Left lung (tissue), 4 donors: ENCODE measurements at regions not wholly inside any gene's neighbourhood (a gene's known extent, or its start where the extent isn't known, plus 50 kb on each side); places are given as distances from the start of the nearest gene placed in this dataset.
A peak's percentile ranks its signal among the peaks of the same experiment; 100 is the strongest.

Experiments
- ATAC-seq: fragments of 200-7000 bp; cut with Tn5 transposase; one replicate; pipeline ENCODE4 v1.9.1; 2020; ENCODE audit warnings: moderate library complexity
- DNase-seq, 4 donors: peaks; one replicate each; pipeline ENCODE4 v3.0.0-alpha.2; 2013 to 2020
- H3K27ac ChIP-seq, 2 donors: fragments of 200-600 bp; sonication (generic) in 1 of 2; one replicate each; pipeline versions ENCODE4 v1.5.0 to v1.8.0; 2020 to 2021
- H3K27me3 ChIP-seq, 2 donors: fragments of 200-600 bp; sonication (generic) in 1 of 2; one replicate each; pipeline versions ENCODE4 v1.5.0 to v1.8.0; 2020 to 2021
- H3K36me3 ChIP-seq, 2 donors: fragments of 200-600 bp; sonication (generic) in 1 of 2; one replicate each; pipeline versions ENCODE4 v1.5.0 to v1.8.0; 2020 to 2021
- H3K4me1 ChIP-seq, 2 donors: fragments of 200-600 bp; one replicate each; pipeline ENCODE4 v1.8.0; 2021
- H3K4me3 ChIP-seq, 2 donors: fragments of 200-600 bp; sonication (generic) in 1 of 2; one replicate each; pipeline versions ENCODE4 v1.5.0 to v1.8.0; 2020 to 2021; ENCODE audit warnings: mild to moderate bottlenecking in 1 of 2
- H3K9me3 ChIP-seq, 2 donors: fragments of 200-600 bp; sonication (generic) in 1 of 2; one replicate each; pipeline versions ENCODE4 v1.5.0 to v1.8.0; 2020 to 2021
- intact Hi-C, 2 donors: fragments of 100-400 bp; cut with DNase I; formaldehyde crosslinking; loops; one replicate each; pipeline versions ENCODE4 v1.11.2 to v1.14.2; 2022
- TF ChIP-seq, protein P1 (sequence below), 2 donors: fragments of 200-600 bp; sonication (generic) in 1 of 2; IDR thresholded peaks; one replicate each; pipeline versions ENCODE4 v1.5.0 to v1.8.0; 2021; ENCODE audit warnings: antibody characterized with exemption in 2 of 2
- donor health status: DM: no; HTN: yes; CAD: no.
- donor health status: DM: no; HTN: no; CAD: no.

DNA sequence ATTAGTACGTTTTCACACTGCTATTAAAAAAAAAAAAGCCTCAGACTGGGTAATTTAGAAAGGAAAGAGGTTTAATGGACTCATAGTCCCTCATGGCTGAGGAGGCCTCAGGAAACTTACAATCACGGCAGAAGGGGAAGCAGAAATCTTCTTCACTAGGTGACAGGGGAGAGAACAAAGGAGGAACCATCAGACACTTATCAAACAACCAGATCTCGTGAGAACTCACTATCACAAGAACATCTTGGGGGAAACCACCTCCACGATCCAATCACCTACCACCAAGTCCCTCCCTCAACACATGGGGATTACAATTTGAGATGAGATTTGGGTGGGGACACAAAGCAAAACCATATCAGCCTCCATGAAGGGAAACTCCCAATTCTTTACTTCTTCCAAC, 85.2 kb upstream of the MAFB start:
- peaks cover 0 to 59% of the 10 kb centered on the region in 2 donors for H3K4me1 ChIP-seq
- H3K9me3 ChIP-seq, result no peaks in the 10 kb centered on the region
- no peak overlapping the region for H3K27ac ChIP-seq
- peaks cover 0 to 8% of the 10 kb centered on the region in 2 donors for H3K27me3 ChIP-seq
- ATAC-seq (no peak), DNase-seq (no peak)
- H3K4me3 ChIP-seq, result no peak overlapping the region
- TF ChIP-seq, protein P1, sequence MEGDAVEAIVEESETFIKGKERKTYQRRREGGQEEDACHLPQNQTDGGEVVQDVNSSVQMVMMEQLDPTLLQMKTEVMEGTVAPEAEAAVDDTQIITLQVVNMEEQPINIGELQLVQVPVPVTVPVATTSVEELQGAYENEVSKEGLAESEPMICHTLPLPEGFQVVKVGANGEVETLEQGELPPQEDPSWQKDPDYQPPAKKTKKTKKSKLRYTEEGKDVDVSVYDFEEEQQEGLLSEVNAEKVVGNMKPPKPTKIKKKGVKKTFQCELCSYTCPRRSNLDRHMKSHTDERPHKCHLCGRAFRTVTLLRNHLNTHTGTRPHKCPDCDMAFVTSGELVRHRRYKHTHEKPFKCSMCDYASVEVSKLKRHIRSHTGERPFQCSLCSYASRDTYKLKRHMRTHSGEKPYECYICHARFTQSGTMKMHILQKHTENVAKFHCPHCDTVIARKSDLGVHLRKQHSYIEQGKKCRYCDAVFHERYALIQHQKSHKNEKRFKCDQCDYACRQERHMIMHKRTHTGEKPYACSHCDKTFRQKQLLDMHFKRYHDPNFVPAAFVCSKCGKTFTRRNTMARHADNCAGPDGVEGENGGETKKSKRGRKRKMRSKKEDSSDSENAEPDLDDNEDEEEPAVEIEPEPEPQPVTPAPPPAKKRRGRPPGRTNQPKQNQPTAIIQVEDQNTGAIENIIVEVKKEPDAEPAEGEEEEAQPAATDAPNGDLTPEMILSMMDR (IDR thresholded peaks at IDR 0.05), result no peak
- intact Hi-C loops, result no loop called here
- H3K36me3 ChIP-seq, result no peaks in the 10 kb centered on the region

DNA sequence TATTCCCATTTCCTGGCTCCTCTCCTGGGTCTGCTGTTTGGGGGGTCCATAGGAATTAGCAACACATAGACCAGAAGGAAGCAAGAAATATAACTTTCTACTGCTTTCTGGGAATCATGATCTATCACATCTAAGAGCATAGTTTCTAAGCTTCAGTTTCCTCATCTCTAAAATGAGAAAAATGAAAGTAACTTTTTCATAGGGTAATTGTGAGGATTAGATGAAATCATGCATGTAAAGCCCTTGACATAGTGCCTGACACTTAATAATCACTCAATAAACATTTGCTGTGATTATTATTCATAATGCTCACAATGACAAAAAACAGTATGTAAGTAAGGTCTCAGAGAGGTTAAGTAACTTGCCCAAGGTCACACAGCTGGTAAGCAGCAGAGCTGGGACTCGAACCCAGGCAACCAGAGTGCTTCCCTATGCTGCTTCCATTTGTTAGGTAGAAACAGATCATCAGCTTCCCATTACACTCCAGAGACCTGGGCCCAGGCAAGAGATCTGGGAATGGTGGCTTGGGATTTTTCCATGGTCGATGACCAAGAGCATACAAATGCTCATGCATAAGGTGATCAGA, 86.6 kb upstream of the MAFB start:
- Histone ChIP-seq H3K4me1 (peaks cover 0 to 55% of the 10 kb centered on the region in 2 donors), H3K27ac (no peak overlapping the region), H3K4me3 (no peak overlapping the region), H3K36me3 (no peaks in the 10 kb centered on the region), H3K9me3 (no peaks in the 10 kb centered on the region), H3K27me3 (peaks cover 0 to 7% of the 10 kb centered on the region in 2 donors)
- no peak for DNase-seq
- no peak for ATAC-seq
- TF ChIP-seq, protein P1 (IDR thresholded peaks at IDR 0.05), result no peak
- intact Hi-C loops, result no loop called here

DNA sequence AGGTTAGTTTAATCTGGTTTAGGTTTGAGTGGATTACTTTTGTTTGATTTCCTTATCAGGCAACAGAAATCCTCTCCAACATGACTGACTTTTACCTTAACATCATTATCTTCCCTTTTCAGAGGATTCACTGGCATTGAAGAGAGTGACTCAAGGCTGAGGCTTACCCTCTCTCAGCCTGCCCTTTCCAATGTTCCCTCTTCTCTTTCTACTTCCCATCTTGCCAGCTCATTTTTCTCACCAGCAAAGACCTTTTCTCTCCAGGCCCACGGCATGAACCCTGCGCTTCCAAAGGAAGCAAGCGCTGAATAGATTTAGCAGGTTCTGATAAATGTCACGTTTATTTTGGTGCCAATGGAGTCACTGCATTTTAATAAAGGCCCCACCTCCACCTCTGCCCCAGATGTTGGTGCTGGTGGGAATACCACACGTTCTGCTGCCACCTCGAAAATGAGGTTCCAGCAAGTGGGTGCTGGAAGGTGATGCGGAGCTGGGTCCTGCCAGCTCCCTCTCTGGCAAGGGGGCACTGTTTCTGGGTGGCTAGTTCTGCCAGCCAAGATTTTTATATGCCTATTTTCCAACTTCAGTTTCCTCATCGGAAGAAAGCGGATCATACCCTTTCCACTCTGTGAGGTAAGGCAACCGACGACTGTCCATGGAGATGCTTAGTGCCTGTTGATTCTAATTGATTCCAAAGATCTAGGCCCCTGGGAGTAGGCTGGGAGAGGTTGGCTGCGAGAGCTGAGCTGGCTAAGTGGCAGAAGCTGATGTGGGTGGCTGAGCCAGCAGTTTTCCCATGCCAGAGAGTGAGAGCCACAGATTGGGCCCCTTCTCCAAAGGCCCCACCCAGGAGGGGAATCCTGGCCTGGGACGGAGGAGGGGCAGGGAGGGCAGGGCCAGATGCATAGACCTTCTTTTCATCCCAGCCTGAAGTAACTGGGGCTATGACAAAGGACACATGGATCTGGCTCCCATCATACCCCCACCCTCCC, 87.7 kb upstream of the MAFB start:
- Histone ChIP-seq H3K27ac (no peak overlapping the region), H3K36me3 (no peaks in the 10 kb centered on the region), H3K27me3 (no peaks in the 10 kb centered on the region), H3K9me3 (no peaks in the 10 kb centered on the region), H3K4me1 (peaks cover 8 to 55% of the 10 kb centered on the region in 2 donors), H3K4me3 (no peak overlapping the region)
- intact Hi-C loops, result no loop called here
- DNase-seq (peak in 1 of 4 donors; percentile 69), ATAC-seq (peak; percentile 26)
- TF ChIP-seq, protein P1 (IDR thresholded peaks at IDR 0.05), result no peak

DNA sequence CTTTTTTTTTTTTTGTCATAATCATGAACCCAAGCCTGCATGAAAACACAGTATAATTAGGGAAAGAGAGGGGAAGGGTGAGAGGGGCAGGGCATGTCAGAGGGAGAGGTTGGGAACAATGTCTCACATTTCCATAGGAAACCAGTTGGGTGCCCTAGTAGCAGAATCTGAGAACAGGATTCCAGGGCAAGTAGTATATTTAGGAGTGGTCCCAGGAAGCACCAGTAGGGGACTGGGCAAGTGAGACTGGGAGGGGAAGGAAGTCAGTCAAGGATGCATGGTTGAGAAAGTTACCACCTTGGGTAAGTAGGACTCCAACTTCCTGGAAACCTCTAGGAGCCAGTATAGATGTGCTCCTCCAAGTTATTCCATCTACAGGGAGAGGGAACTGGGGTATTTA, 88.6 kb upstream of the MAFB start:
- DNase-seq, result no peak
- Histone ChIP-seq H3K27me3 (no peaks in the 10 kb centered on the region), H3K27ac (no peak overlapping the region), H3K9me3 (no peaks in the 10 kb centered on the region), H3K4me3 (no peak overlapping the region), H3K4me1 (peaks cover 8 to 60% of the 10 kb centered on the region in 2 donors), H3K36me3 (no peaks in the 10 kb centered on the region)
- TF ChIP-seq, protein P1 (IDR thresholded peaks at IDR 0.05), result no peak
- ATAC-seq, result no peak
- intact Hi-C loops, result no loop called here

DNA sequence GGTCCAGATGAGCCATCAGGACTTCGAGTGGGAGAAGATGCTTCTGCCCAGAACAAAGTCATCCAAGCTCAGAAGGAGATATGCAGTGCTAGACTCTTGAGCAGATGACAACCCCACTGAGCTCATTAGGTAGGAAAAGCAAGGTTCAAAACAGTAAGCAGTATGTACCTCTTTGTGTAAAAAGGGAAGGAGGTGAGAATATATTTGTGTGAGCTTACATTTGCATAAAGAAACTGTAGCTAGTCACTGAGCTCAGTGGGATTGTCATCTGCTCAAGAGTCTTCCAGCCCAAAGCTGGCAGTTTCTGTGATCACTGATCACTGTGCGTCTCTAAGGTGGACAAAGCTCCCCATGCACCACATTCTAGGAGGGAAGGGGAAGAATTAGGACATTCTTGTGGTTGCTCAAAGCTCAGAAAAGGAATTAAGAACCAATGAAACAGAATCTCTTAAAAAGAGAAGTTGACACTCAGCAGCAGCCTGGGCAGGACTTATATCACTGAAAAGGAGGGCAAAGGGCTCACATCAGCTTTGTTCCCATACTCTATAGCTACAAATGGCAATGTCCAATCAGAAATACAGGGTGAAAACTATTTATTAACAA, 90.0 kb upstream of the MAFB start:
- TF ChIP-seq, protein P1 (IDR thresholded peaks at IDR 0.05), result no peak
- ATAC-seq, result peak; percentile 36

More for the DNA sequence above, 90.0 kb upstream of the MAFB start:
- no peak overlapping the region for H3K4me3 ChIP-seq
- no peaks in the 10 kb centered on the region for H3K9me3 ChIP-seq
- H3K4me1 ChIP-seq, result peaks cover 8 to 66% of the 10 kb centered on the region in 2 donors
- no peak for DNase-seq
- no peaks in the 10 kb centered on the region for H3K36me3 ChIP-seq
- intact Hi-C loops, result no loop called here
- H3K27me3 ChIP-seq, result no peaks in the 10 kb centered on the region
- H3K27ac ChIP-seq, result no peak overlapping the region
